ENCODE measurements at regions not wholly inside any gene's neighbourhood (a gene's known extent, or its start where the extent isn't known, plus 50 kb on each side); places are given as distances from the start of the nearest gene placed in this dataset.
A peak's percentile ranks its signal among the peaks of the same experiment; 100 is the strongest.

DNA sequence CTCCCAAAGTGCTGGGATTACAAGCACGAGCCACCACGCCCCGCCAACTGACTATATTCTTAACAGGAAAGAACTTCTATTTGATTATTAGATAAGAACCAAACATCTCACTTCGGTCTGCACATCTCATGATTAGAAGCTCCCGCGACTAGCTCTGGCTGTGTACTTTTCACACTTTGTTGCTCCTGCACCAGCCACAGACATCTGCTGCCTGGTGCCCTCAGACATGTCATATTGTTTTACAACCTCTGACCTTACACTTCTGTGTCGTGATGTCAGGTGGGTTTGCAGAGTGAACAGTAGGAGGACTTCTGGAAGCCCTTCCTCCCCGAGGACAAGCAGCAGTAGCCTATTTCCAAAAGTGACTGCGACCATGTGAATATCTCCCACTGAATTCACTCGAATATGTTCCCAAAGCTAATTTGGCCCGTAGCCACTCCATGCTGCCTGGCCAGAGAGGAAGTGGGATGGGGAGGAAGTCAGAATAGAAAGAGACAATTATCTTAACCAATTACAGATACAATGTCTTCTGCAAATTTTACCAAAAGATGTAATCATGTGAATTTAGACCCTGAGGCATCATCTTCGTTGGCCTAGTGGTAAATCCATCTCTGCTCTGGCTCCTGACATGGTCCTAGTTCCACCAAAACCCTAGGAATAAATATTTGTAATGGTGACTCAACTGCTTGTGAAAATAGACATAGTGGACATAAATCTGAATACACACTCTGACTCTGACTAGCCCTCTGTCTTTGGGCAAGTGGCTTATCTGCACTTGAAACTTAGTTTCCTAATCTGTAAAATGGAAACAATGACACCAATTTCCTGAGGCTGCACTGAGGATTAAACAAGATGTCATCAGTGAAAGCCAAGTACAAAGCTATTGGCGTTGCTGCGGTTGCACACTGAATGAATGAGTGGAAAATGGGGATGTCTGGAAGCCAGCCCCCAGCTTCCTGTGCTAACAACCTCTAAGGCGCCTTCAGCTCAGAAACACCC, 406.1 kb downstream of the LRATD1 start:
- FAIRE-seq (no peak), DNase-seq (ENCODE audit: low read depth) (peak; percentile 42)
- TF ChIP-seq, protein P1, sequence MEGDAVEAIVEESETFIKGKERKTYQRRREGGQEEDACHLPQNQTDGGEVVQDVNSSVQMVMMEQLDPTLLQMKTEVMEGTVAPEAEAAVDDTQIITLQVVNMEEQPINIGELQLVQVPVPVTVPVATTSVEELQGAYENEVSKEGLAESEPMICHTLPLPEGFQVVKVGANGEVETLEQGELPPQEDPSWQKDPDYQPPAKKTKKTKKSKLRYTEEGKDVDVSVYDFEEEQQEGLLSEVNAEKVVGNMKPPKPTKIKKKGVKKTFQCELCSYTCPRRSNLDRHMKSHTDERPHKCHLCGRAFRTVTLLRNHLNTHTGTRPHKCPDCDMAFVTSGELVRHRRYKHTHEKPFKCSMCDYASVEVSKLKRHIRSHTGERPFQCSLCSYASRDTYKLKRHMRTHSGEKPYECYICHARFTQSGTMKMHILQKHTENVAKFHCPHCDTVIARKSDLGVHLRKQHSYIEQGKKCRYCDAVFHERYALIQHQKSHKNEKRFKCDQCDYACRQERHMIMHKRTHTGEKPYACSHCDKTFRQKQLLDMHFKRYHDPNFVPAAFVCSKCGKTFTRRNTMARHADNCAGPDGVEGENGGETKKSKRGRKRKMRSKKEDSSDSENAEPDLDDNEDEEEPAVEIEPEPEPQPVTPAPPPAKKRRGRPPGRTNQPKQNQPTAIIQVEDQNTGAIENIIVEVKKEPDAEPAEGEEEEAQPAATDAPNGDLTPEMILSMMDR (IDR thresholded peaks at IDR 0.05; ENCODE audit: insufficient read depth, low read depth, low read length), result no peak
- TF ChIP-seq EZH2 (IDR thresholded peaks at IDR 0.05; ENCODE audit: insufficient read depth, low read length), result no peak

DNA sequence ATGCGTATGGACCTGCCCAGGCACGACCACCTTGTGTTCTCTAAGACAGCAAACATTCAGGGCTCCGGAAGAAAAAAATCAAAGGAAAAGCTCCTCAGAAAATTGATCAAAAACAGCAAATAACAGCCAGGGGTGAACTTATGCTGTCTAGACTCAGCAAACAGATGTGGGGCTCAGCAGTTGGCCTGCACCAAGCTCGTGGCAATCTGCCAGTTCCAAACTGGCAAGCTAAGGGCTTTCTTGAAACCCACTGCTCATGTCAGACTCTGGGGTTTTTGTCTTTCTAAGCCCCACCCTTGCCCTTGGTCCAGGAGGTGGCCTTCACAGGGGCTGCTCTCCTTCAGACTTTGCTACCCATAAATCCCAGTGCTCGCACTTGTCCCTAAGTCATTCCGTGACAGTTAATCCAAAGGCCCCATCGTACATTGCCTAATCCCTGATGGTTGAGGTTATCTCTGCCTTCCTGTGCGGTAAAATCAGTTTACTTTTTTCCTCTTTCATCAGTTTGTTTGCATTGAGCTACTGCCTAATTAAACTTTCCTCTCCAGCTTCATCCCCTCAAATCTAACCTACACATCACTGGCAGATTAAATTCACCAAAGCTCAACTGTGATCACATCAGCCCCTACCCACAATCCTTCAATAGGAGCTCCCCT, 408.0 kb downstream of the LRATD1 start:
- no peaks in the 10 kb centered on the region for H3K27me3 ChIP-seq (ENCODE audit: insufficient read depth, low read length)
- no peaks in the 10 kb centered on the region for H3K36me3 ChIP-seq (ENCODE audit: insufficient read depth, low read length)
- no peaks in the 10 kb centered on the region for H4K20me1 ChIP-seq (ENCODE audit: insufficient read depth, low read length)
- H3K9ac ChIP-seq (ENCODE audit: low read length), result no peak overlapping the region
- H3K27me3 Mint-ChIP-seq (ENCODE audit: low read depth, unreplicated experiment), result peaks cover 2% of the 10 kb centered on the region
- H3K4me3 ChIP-seq (ENCODE audit: insufficient read depth, low read depth, low read length), result no peak overlapping the region
- peaks cover 7% of the 10 kb centered on the region for H3K4me1 Mint-ChIP-seq (ENCODE audit: low read depth, unreplicated experiment)
- no peak for FAIRE-seq
- DNase-seq (ENCODE audit: low read depth), result no peak
- no peaks in the 10 kb centered on the region for H3K9me3 Mint-ChIP-seq (ENCODE audit: unreplicated experiment)
- H2AFZ ChIP-seq (ENCODE audit: low read depth, low read length), result no peak overlapping the region
- H3K36me3 Mint-ChIP-seq (ENCODE audit: low read depth, unreplicated experiment), result no peaks in the 10 kb centered on the region
- no peaks in the 10 kb centered on the region for H3K9me3 ChIP-seq (ENCODE audit: insufficient read depth, low read depth, low read length)
- no peak overlapping the region for H3K27ac ChIP-seq (ENCODE audit: low read depth, low read length)
- H3K27ac Mint-ChIP-seq (ENCODE audit: unreplicated experiment), result no peak overlapping the region
- no peak for TF ChIP-seq EZH2 (IDR thresholded peaks at IDR 0.05; ENCODE audit: insufficient read depth, low read length)
- TF ChIP-seq, protein P1 (IDR thresholded peaks at IDR 0.05; ENCODE audit: insufficient read depth, low read depth, low read length), result no peak
- no peak overlapping the region for H3K4me2 ChIP-seq (ENCODE audit: low read length)
- no peaks in the 10 kb centered on the region for H3K79me2 ChIP-seq (ENCODE audit: insufficient read depth, low read length)
- no peak overlapping the region for H3K4me3 Mint-ChIP-seq (ENCODE audit: unreplicated experiment)
- H3K4me1 ChIP-seq (ENCODE audit: insufficient read depth, low read length), result peaks cover 7% of the 10 kb centered on the region

More for the DNA sequence above, 406.1 kb downstream of the LRATD1 start:
- no peak overlapping the region for H3K4me3 Mint-ChIP-seq (ENCODE audit: unreplicated experiment)
- no peaks in the 10 kb centered on the region for H3K36me3 ChIP-seq (ENCODE audit: insufficient read depth, low read length)
- H3K27me3 ChIP-seq (ENCODE audit: insufficient read depth, low read length), result no peaks in the 10 kb centered on the region
- no peak overlapping the region for H3K4me2 ChIP-seq (ENCODE audit: low read length)
- H2AFZ ChIP-seq (ENCODE audit: low read depth, low read length), result no peak overlapping the region
- no peaks in the 10 kb centered on the region for H3K9me3 ChIP-seq (ENCODE audit: insufficient read depth, low read depth, low read length)
- H3K27ac ChIP-seq (ENCODE audit: low read depth, low read length), result no peak overlapping the region
- H3K36me3 Mint-ChIP-seq (ENCODE audit: low read depth, unreplicated experiment), result no peaks in the 10 kb centered on the region
- no peak overlapping the region for H3K9ac ChIP-seq (ENCODE audit: low read length)
- no peaks in the 10 kb centered on the region for H4K20me1 ChIP-seq (ENCODE audit: insufficient read depth, low read length)
- peaks cover 2% of the 10 kb centered on the region for H3K27me3 Mint-ChIP-seq (ENCODE audit: low read depth, unreplicated experiment)
- H3K4me1 Mint-ChIP-seq (ENCODE audit: low read depth, unreplicated experiment), result peaks cover 7% of the 10 kb centered on the region
- H3K27ac Mint-ChIP-seq (ENCODE audit: unreplicated experiment), result no peak overlapping the region
- no peak overlapping the region for H3K4me3 ChIP-seq (ENCODE audit: insufficient read depth, low read depth, low read length)
- H3K79me2 ChIP-seq (ENCODE audit: insufficient read depth, low read length), result no peaks in the 10 kb centered on the region
- H3K9me3 Mint-ChIP-seq (ENCODE audit: unreplicated experiment), result no peaks in the 10 kb centered on the region
- H3K4me1 ChIP-seq (ENCODE audit: insufficient read depth, low read length), result peaks cover 7% of the 10 kb centered on the region
